Head of caudate nucleus (tissue), 42 donors: ENCODE measurements at regions not wholly inside any gene's neighbourhood (a gene's known extent, or its start where the extent isn't known, plus 50 kb on each side); places are given as distances from the start of the nearest gene placed in this dataset.

Experiments used
- DNase-seq, 42 donors: peaks; one replicate each; pipeline versions ENCODE4 v3.0.0 to v3.0.0-alpha.2; 2020 to 2021; ENCODE audit warnings: mixed read lengths in 7 of 42
- intact Hi-C: fragments of 100-400 bp; cut with DNase I; formaldehyde crosslinking; loops from one replicate; pipeline ENCODE4 v1.15.0; 2022

- intact Hi-C loops = no loop called here
- no peak for DNase-seq
Measured at GRCh38 chr6:144335311-144335861, 50.3 kb downstream of the UTRN start.

DNA sequence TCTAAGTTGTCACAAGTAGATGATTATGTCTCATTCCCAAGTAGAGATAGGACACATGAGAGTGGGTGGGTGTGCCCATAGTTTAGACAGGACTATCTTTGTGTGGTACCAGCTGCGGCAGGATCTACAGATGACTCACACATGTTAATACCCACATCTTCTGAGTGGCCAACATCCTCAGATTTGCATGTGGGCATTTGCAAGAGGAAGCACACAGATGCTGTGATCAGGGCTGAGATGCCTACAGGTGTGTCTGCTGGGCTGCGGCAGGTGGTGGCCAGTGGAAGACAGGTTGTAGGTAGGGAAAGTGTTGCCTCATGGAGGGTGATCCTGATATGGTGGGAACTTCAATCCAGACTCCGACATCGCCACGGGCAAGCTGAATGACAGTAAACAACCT lies 50.8 kb downstream of the UTRN start:
- intact Hi-C loops = no loop called here
- no peak for DNase-seq

- no peak for DNase-seq
- intact Hi-C loops = no loop called here
Measured at GRCh38 chr6:144336900-144337299, 51.8 kb downstream of the UTRN start.

DNA sequence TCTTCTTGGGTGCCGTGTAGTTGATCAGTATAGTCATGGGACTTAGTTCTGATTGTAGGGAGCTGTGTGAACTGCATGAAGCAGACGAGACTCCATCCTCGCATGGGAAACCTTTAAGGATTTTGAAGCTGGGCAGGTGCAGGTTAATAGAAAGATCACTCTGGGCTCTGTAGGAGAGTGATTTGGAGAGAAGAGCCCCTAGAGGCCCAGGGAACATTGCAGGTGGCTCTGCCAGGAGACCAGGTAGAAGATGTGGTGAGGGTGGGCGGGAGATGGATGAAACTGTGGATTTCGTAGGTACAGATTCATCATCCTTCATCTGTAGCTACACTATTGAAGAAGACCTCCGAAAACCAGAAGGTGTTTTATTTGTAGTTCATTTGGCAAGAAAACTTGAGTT lies 53.3 kb downstream of the UTRN start:
- intact Hi-C loops = no loop called here
- DNase-seq = no peak

- intact Hi-C loops = no loop called here
- no peak for DNase-seq
Measured at GRCh38 chr6:144338951-144339700, 54.0 kb downstream of the UTRN start.

DNA sequence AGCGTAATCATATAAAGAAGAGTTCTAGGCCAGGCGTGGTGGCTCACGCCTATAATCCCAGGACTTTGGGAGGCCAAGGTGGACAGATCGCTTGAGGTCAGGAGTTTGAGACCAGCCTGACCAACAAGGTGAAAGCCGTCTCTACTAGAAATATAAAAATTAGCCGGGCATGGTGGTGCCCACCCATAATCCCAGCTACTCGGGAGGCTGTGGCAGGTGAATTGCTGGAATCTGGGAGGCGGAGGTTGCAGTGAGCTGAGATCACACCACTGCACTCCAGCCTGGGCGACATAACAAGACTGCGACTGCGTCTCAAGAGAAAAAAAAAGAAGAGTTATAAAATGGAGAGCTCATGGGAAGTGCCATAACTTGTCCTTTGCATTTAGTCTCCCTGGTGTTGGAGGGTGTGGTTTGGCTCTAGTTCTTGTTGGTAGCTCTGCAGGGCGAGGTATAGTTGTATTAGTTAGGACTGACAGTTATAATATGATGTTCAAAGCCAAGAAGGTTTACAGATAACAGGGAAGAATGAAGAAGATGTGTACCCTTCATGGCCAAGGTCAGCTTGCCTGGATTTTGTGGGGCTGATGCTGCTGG lies 54.8 kb downstream of the UTRN start:
- DNase-seq = no peak

GRCh38 chr6:144340541-144341371 lies 55.6 kb downstream of the UTRN start:
- intact Hi-C loops = no loop called here
- no peak for DNase-seq

More for the DNA sequence above, 54.8 kb downstream of the UTRN start:
- intact Hi-C loops = no loop called here

- intact Hi-C loops = no loop called here
- no peak for DNase-seq
Measured at GRCh38 chr6:144341831-144342527, 56.8 kb downstream of the UTRN start.

DNA sequence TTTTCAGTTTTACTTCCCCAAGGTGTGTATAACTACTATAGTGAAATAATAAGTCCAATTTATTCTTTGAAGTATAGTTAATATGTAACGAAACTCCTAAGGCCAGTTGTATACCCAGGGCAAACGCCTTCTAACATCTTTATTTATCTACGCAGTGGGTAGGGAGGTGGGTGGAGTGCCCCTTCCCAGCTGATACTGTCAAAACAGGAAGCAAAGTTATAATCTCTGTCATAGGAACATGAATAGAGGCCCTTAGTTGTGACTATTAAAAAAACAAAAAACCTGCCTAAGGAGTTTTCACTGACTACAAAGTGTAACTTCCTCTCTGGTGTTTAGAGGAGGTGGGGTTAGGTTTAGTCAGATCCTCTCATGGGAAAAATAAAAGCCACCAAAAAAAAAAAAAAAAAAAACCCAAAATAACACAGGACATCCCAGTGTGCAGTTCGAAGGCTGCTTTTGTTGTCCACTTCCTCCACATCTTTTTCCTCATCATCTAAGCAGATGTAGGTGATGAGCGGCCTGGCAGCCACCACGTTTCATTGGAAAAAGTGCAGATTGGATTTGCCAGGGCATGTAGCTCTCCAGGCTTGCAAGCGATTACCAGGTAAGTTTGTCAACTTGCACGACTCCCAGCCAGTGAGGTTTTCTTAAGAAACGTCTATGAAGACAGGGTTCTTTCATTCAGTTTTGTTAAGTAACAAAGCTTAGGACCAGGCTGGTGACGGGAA lies 58.7 kb downstream of the UTRN start:
- DNase-seq = no peak

GRCh38 chr6:144344646-144345045 lies 59.5 kb downstream of the UTRN start:
- intact Hi-C loops = no loop called here
- no peak for DNase-seq

More for the DNA sequence above, 58.7 kb downstream of the UTRN start:
- intact Hi-C loops = no loop called here

DNA sequence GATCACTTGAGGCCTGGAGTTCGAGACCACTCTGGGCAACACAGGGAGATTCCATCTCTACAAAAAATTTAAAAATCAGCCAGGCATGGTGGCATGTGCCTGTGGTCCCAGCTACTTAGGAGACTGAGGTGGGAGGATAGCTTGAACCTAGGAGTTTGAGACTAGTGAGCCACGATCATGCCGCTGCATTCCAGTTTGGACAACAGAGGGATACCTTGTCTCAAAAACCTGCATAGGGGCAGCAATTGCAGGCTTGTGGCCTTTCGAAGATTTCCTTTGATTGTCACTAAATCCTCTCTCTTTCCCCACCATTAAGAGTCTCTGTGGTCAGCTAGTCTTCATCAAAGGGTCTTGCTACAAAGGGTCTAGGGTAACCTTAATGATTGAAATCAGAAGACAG lies 60.3 kb downstream of the UTRN start:
- intact Hi-C loops = no loop called here
- DNase-seq = no peak

GRCh38 chr6:144346719-144347447 lies 61.7 kb downstream of the UTRN start:
- intact Hi-C loops = no loop called here
- DNase-seq = no peak

DNA sequence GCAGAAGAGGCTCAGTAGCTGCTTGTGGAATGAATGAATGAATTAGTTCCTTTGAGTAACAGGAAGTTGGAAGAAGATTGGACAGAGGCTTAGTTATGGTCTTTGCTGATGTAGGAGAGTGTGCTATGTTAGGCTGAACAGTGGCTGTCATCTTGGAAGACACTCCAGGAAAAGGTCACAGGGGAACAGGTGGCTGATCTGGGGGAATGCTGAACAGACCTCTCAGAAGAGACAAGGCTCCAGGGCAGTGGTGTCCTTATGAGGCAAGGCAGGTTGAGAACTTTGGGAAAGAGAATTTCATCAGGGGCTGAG lies 62.3 kb downstream of the UTRN start:
- DNase-seq = no peak
- intact Hi-C loops = no loop called here

DNA sequence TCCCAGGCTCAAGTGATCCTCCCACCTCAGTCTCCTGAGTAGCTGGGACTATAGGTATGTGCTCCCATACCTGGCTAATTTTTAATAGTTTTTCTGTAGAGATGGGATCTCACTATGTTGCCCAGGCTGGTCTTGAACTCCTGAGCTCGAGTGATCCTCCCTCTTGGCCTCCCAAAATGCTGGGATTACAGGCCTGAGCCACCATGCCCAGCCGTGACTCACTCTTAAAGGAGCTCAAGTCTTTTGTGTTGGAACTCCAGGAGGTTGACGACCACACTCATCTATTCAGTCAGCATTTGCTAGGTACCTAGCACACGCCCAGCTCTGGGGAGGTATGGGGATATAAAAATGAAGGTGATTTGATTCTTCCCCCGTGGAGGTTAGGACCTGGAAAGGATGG lies 62.8 kb downstream of the UTRN start:
- intact Hi-C loops = no loop called here
- no peak for DNase-seq

DNA sequence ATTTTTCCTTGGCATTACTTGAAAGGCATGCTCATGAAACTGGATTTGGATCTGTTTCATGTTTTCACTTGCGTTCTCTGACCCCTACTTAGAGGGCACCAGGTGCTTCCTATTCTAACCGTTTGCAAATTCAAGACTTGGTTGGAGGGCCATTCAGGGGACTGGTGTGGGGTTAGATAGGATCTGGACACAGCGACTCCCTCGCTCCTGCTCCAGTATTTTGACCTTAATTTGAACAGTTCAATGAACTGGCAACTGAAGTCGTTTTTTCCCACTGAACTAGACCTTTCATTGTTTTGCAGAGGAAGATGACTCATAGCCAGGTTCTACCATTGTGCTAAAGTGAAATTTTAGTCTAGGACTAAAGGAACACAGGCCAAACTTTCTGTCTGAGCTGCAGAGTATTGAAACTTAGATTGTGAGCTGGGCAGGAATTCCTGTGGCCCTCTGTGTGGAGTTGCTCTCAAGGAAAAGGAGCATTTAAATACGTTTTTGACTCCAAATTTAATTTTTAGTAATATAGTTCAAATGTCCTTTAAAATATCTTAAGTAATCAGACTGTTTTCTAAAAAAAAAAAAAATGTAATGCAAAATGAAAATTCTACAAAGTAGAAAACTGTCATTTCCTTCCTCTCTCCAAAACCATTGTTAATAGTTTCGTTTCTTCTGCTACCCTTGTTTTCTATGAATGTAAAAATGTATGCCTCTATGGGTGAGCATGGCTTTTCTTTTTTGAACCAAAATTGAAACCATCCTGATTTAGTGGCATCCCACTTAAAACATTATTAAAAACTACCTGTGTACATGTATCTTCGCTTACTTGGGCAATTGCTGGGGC lies 64.8 kb downstream of the UTRN start:
- no peak for DNase-seq
- intact Hi-C loops = no loop called here

GRCh38 chr6:144350528-144350880 lies 65.4 kb downstream of the UTRN start:
- DNase-seq = no peak
- intact Hi-C loops = no loop called here

DNA sequence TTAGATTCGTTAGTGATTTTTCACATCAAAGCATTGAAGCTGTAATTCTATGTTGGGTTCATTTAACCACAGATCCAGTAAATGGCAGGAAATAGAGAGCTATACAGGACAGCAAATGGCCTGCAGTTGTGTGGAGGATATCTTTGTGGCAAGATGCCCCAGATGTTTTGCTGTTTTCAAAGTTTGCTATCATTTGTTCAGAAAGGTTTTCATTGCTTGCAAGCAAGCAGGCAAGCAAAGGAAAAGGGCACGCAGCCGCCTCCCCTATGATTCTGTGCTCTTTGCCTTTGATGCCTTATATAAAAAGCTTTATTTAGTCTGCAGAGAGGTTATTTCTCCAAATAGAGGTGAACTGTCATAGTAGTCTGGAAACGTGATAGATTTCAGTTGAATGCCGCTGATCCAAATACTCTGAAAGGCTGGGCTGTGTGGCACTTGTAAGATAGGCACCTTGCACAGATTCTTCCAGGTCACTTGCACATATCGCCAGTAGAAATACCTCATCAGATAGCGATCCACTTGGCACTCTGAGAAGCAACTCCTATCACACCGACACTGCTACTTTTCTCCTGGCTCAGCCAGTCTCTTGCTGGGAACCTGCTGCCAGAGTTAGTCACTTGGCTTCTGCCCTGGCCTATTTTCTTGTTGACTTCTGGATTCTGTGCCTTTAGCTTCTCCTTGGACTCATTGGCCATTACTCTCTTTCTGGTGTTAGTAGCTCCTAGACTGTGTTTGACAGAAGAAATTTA lies 66.4 kb downstream of the UTRN start:
- no peak for DNase-seq

More for the DNA sequence above, 66.4 kb downstream of the UTRN start:
- intact Hi-C loops = no loop called here
